Cardiac fibroblast (primary cell): ENCODE measurements at regions not wholly inside any gene's neighbourhood (a gene's known extent, or its start where the extent isn't known, plus 50 kb on each side); places are given as distances from the start of the nearest gene placed in this dataset.
A peak's percentile ranks its signal among the peaks of the same experiment; 100 is the strongest.

Experiments used
- DNase-seq, 2 donors: peaks; one replicate each; pipeline versions ENCODE4 v3.0.0 to v3.0.0-alpha.2; 2010; ENCODE audit warnings: low read depth in 2 of 2
- H3K4me3 ChIP-seq, 2 donors: replicated peaks in 1 of 2; 1 replicate in 1 of 2; 2 replicates in 1 of 2; pipeline ENCODE4 v1.5.1; 2011; ENCODE audit warnings: low read depth in 2 of 2, low read length in 2 of 2, mild to moderate bottlenecking in 2 of 2, moderate library complexity in 1 of 2
- CTCF ChIP-seq: IDR thresholded peaks from one replicate; pipeline ENCODE4 v1.5.1; 2011; ENCODE audit warnings: low read depth, mild to moderate bottlenecking, low read length, inconsistent platforms

GRCh38 chr5:103927739-103928138 lies 365.1 kb upstream of the NUDT12 start:
- no peak for TF ChIP-seq CTCF
- no peak overlapping the region for H3K4me3 ChIP-seq
- DNase-seq = no peak

DNA sequence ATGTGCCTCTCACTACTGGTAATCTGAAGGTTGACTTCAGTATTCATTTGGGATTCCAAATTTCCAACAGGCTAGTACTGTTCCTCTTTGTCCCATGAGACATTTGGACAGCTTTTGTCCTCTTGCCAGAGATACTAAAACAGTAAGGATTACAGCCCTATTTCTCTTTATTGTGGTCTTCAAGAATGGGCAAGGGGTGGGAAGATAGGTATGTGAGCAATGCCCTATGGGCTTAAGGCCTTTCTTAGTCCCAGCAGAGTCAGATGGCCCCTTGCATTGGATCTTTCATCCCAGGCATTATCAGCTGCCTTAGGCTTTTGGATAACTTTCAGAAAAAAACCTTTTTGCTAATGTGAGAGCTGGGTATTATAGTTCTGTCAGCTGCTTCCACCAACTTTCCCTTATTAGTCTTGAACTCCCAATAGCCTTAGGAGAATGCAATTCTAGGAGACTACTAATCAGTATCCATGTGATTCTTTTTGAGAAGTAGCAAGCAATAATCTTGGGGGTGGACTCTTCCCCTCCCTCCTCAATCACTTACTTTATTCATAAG lies 361.1 kb upstream of the NUDT12 start:
- H3K4me3 ChIP-seq = no peak overlapping the region
- no peak for DNase-seq
- TF ChIP-seq CTCF = no peak

GRCh38 chr5:103919506-103919905 lies 356.9 kb upstream of the NUDT12 start:
- no peak overlapping the region for H3K4me3 ChIP-seq
- DNase-seq = no peak
- no peak for TF ChIP-seq CTCF

GRCh38 chr5:103918668-103919367 lies 356.2 kb upstream of the NUDT12 start:
- DNase-seq = peak in 1 of 2 donors; percentile 3
- no peak for TF ChIP-seq CTCF
- H3K4me3 ChIP-seq = no peak overlapping the region

GRCh38 chr5:103915081-103915480 lies 352.5 kb upstream of the NUDT12 start:
- no peak for DNase-seq
- TF ChIP-seq CTCF = no peak
- H3K4me3 ChIP-seq = no peak overlapping the region

- TF ChIP-seq CTCF = no peak
- DNase-seq = no peak
- no peak overlapping the region for H3K4me3 ChIP-seq
These were observed 348.2 kb upstream of the NUDT12 start for GRCh38 chr5:103910786-103911185.
